ENCODE measurements at regions not wholly inside any gene's neighbourhood (a gene's known extent, or its start where the extent isn't known, plus 50 kb on each side); places are given as distances from the start of the nearest gene placed in this dataset.

GRCh38 chr7:156151078-156151477 is 338.8 kb upstream of the SHH start:
- no peaks in the 10 kb centered on the region for H3K36me3 ChIP-seq (ENCODE audit: control insufficient read depth, insufficient read depth, low read length)
- TF ChIP-seq CTCF (IDR thresholded peaks at IDR 0.05; ENCODE audit: insufficient read depth, low read length, severe bottlenecking): no peak
- FAIRE-seq: no peak
- no peak for DNase-seq (ENCODE audit: low read depth)
- no peaks in the 10 kb centered on the region for H3K27me3 ChIP-seq (ENCODE audit: control insufficient read depth, insufficient read depth, low read length)
- no peak overlapping the region for H3K4me3 ChIP-seq (ENCODE audit: low read depth, low read length)

GRCh38 chr7:156148995-156149394 is 336.7 kb upstream of the SHH start:
- no peak for TF ChIP-seq CTCF (IDR thresholded peaks at IDR 0.05; ENCODE audit: insufficient read depth, low read length, severe bottlenecking)
- no peak overlapping the region for H3K4me3 ChIP-seq (ENCODE audit: low read depth, low read length)
- H3K27me3 ChIP-seq (ENCODE audit: control insufficient read depth, insufficient read depth, low read length): no peaks in the 10 kb centered on the region
- H3K36me3 ChIP-seq (ENCODE audit: control insufficient read depth, insufficient read depth, low read length): no peaks in the 10 kb centered on the region
- DNase-seq (ENCODE audit: low read depth) (no peak), FAIRE-seq (no peak)

- Histone ChIP-seq H3K27me3 (ENCODE audit: control insufficient read depth, insufficient read depth, low read length) (no peaks in the 10 kb centered on the region), H3K4me3 (ENCODE audit: low read depth, low read length) (no peak overlapping the region), H3K36me3 (ENCODE audit: control insufficient read depth, insufficient read depth, low read length) (no peaks in the 10 kb centered on the region)
- no peak for DNase-seq (ENCODE audit: low read depth)
- no peak for TF ChIP-seq CTCF (IDR thresholded peaks at IDR 0.05; ENCODE audit: insufficient read depth, low read length, severe bottlenecking)
- FAIRE-seq: peak; percentile 77
Measured at GRCh38 chr7:156148547-156148946, 336.3 kb upstream of the SHH start.

GRCh38 chr7:156147756-156148504 is 335.7 kb upstream of the SHH start:
- TF ChIP-seq CTCF (IDR thresholded peaks at IDR 0.05; ENCODE audit: insufficient read depth, low read length, severe bottlenecking): no peak
- FAIRE-seq (no peak), DNase-seq (ENCODE audit: low read depth) (no peak)
- Histone ChIP-seq H3K4me3 (ENCODE audit: low read depth, low read length) (no peak overlapping the region), H3K36me3 (ENCODE audit: control insufficient read depth, insufficient read depth, low read length) (no peaks in the 10 kb centered on the region), H3K27me3 (ENCODE audit: control insufficient read depth, insufficient read depth, low read length) (no peaks in the 10 kb centered on the region)

- H3K4me3 ChIP-seq (ENCODE audit: low read depth, low read length): no peak overlapping the region
- TF ChIP-seq CTCF (IDR thresholded peaks at IDR 0.05; ENCODE audit: insufficient read depth, low read length, severe bottlenecking): no peak
- DNase-seq (ENCODE audit: low read depth) (no peak), FAIRE-seq (no peak)
- H3K36me3 ChIP-seq (ENCODE audit: control insufficient read depth, insufficient read depth, low read length): no peaks in the 10 kb centered on the region
- no peaks in the 10 kb centered on the region for H3K27me3 ChIP-seq (ENCODE audit: control insufficient read depth, insufficient read depth, low read length)
Measured at GRCh38 chr7:156147104-156147503, 334.8 kb upstream of the SHH start.

- TF ChIP-seq CTCF (IDR thresholded peaks at IDR 0.05; ENCODE audit: insufficient read depth, low read length, severe bottlenecking): no peak
- no peaks in the 10 kb centered on the region for H3K36me3 ChIP-seq (ENCODE audit: control insufficient read depth, insufficient read depth, low read length)
- no peaks in the 10 kb centered on the region for H3K27me3 ChIP-seq (ENCODE audit: control insufficient read depth, insufficient read depth, low read length)
- no peak overlapping the region for H3K4me3 ChIP-seq (ENCODE audit: low read depth, low read length)
- DNase-seq (ENCODE audit: low read depth) (no peak), FAIRE-seq (no peak)
Measured at GRCh38 chr7:156145996-156146395, 333.7 kb upstream of the SHH start.

All from bronchial epithelial cell (primary cell).